ENCODE measurements at regions not wholly inside any gene's neighbourhood (a gene's known extent, or its start where the extent isn't known, plus 50 kb on each side); places are given as distances from the start of the nearest gene placed in this dataset.

GRCh38 chr2:88852753-88853402 is 161.4 kb downstream of the RPIA start:
- no peak for TF ChIP-seq CTCF (IDR thresholded peaks at IDR 0.05; ENCODE audit: insufficient read depth, low read length, poor library complexity, severe bottlenecking)
- no peak for DNase-seq (ENCODE audit: extremely low read depth, insufficient read length)
- Histone ChIP-seq H3K27me3 (replicated peaks; ENCODE audit: control insufficient read depth, insufficient read depth, low read length) (no peaks in the 10 kb centered on the region), H3K4me3 (replicated peaks; ENCODE audit: low read depth, low read length) (no peak overlapping the region), H3K36me3 (ENCODE audit: control insufficient read depth, insufficient read depth, low read length) (peaks cover 1% of the 10 kb centered on the region; the same call in 1 of the 2 replicates)

- DNase-seq (ENCODE audit: extremely low read depth, insufficient read length) = no peak
- TF ChIP-seq CTCF (IDR thresholded peaks at IDR 0.05; ENCODE audit: insufficient read depth, low read length, poor library complexity, severe bottlenecking) = no peak
- no peaks in the 10 kb centered on the region for H3K27me3 ChIP-seq (replicated peaks; ENCODE audit: control insufficient read depth, insufficient read depth, low read length)
- no peak overlapping the region for H3K4me3 ChIP-seq (replicated peaks; ENCODE audit: low read depth, low read length)
- peaks cover 1% of the 10 kb centered on the region; the same call in 1 of the 2 replicates for H3K36me3 ChIP-seq (ENCODE audit: control insufficient read depth, insufficient read depth, low read length)
Measured at GRCh38 chr2:88853403-88853790, 161.9 kb downstream of the RPIA start.

- Histone ChIP-seq H3K27me3 (replicated peaks; ENCODE audit: control insufficient read depth, insufficient read depth, low read length) (no peaks in the 10 kb centered on the region), H3K4me3 (replicated peaks; ENCODE audit: low read depth, low read length) (no peak overlapping the region), H3K36me3 (ENCODE audit: control insufficient read depth, insufficient read depth, low read length) (peaks cover 1% of the 10 kb centered on the region; the same call in 1 of the 2 replicates)
- TF ChIP-seq CTCF (IDR thresholded peaks at IDR 0.05; ENCODE audit: insufficient read depth, low read length, poor library complexity, severe bottlenecking) = no peak
- no peak for DNase-seq (ENCODE audit: extremely low read depth, insufficient read length)
Measured at GRCh38 chr2:88854528-88854927, 163.1 kb downstream of the RPIA start.

GRCh38 chr2:88855620-88856408 is 164.3 kb downstream of the RPIA start:
- TF ChIP-seq CTCF (IDR thresholded peaks at IDR 0.05; ENCODE audit: insufficient read depth, low read length, poor library complexity, severe bottlenecking) = no peak
- no peak for DNase-seq (ENCODE audit: extremely low read depth, insufficient read length)
- H3K4me3 ChIP-seq (replicated peaks; ENCODE audit: low read depth, low read length) = no peak overlapping the region
- H3K36me3 ChIP-seq (ENCODE audit: control insufficient read depth, insufficient read depth, low read length) = peaks cover 1% of the 10 kb centered on the region; the same call in 1 of the 2 replicates
- no peaks in the 10 kb centered on the region for H3K27me3 ChIP-seq (replicated peaks; ENCODE audit: control insufficient read depth, insufficient read depth, low read length)

GRCh38 chr2:88856409-88857135 is 165.1 kb downstream of the RPIA start:
- no peak for TF ChIP-seq CTCF (IDR thresholded peaks at IDR 0.05; ENCODE audit: insufficient read depth, low read length, poor library complexity, severe bottlenecking)
- Histone ChIP-seq H3K4me3 (replicated peaks; ENCODE audit: low read depth, low read length) (no peak overlapping the region; the same call in 1 of the 2 replicates), H3K36me3 (ENCODE audit: control insufficient read depth, insufficient read depth, low read length) (peaks cover 1% of the 10 kb centered on the region; the same call in 1 of the 2 replicates), H3K27me3 (replicated peaks; ENCODE audit: control insufficient read depth, insufficient read depth, low read length) (no peaks in the 10 kb centered on the region)
- no peak for DNase-seq (ENCODE audit: extremely low read depth, insufficient read length)
